ENCODE measurements at regions not wholly inside any gene's neighbourhood (a gene's known extent, or its start where the extent isn't known, plus 50 kb on each side); places are given as distances from the start of the nearest gene placed in this dataset.

GRCh38 chr22:45096256-45096907 lies 67.3 kb upstream of the NUP50 start:
- peak; percentile 64 for DNase-seq

- no peak for DNase-seq
These were observed 66.7 kb upstream of the NUP50 start for GRCh38 chr22:45097061-45097460.

GRCh38 chr22:45098056-45098455 lies 65.7 kb upstream of the NUP50 start:
- no peak for DNase-seq

- DNase-seq, result no peak
These were observed 63.8 kb upstream of the NUP50 start for GRCh38 chr22:45099961-45100360.

- DNase-seq, result peak; percentile 44
These were observed 62.1 kb upstream of the NUP50 start for GRCh38 chr22:45101515-45102227.

GRCh38 chr22:45102896-45103420 lies 60.8 kb upstream of the NUP50 start:
- no peak for DNase-seq

GRCh38 chr22:45103756-45104155 lies 60.0 kb upstream of the NUP50 start:
- no peak for DNase-seq

- no peak for DNase-seq
These were observed 59.4 kb upstream of the NUP50 start for GRCh38 chr22:45104313-45104712.

GRCh38 chr22:45105281-45105702 lies 58.4 kb upstream of the NUP50 start:
- no peak for DNase-seq

GRCh38 chr22:45107671-45108070 lies 56.1 kb upstream of the NUP50 start:
- DNase-seq, result no peak

GRCh38 chr22:45112136-45112879 lies 51.4 kb upstream of the NUP50 start:
- no peak for DNase-seq
